Uterus (tissue), 3 donors: ENCODE measurements at regions not wholly inside any gene's neighbourhood (a gene's known extent, or its start where the extent isn't known, plus 50 kb on each side); places are given as distances from the start of the nearest gene placed in this dataset.

Source experiments
- DNase-seq, 2 donors: peaks; one replicate each; pipeline ENCODE4 v3.0.0-alpha.2; 2019 to 2020
- H3K27ac ChIP-seq, 2 donors: fragments of 200-600 bp; sonication (generic); 1 replicate in 1 of 2; 2 replicates in 1 of 2; pipeline ENCODE4 v1.5.1; 2016 to 2018
- H3K27me3 ChIP-seq, 2 donors: fragments of 200-600 bp; sonication (generic); one replicate each; pipeline ENCODE4 v1.5.1; 2018 to 2019; ENCODE audit warnings: control low read depth in 1 of 2
- H3K36me3 ChIP-seq, 2 donors: fragments of 200-600 bp; sonication (generic); one replicate each; pipeline ENCODE4 v1.5.1; 2019; ENCODE audit warnings: control low read depth in 1 of 2
- H3K4me1 ChIP-seq, 2 donors: fragments of 200-600 bp; sonication (generic); one replicate each; pipeline ENCODE4 v1.5.1; 2018 to 2019; ENCODE audit warnings: control low read depth in 1 of 2
- H3K4me3 ChIP-seq, 2 donors: fragments of 200-600 bp; sonication (generic); 1 replicate in 1 of 2; 2 replicates in 1 of 2; pipeline ENCODE4 v1.5.1; 2018 to 2019; ENCODE audit warnings: mild to moderate bottlenecking in 1 of 2
- H3K9me3 ChIP-seq, 2 donors: fragments of 200-600 bp; sonication (generic); one replicate each; pipeline ENCODE4 v1.5.1; 2019; ENCODE audit warnings: control low read depth in 1 of 2
- CTCF ChIP-seq, 4 experiments: fragments of 200-600 bp in 2 of 4; fragments of 450-650 bp in 2 of 4; sonication (generic) in 2 of 4; IDR thresholded peaks; one replicate each; pipeline ENCODE4 v1.5.1; 2016 to 2019; ENCODE audit warnings: antibody characterized with exemption in 4 of 4, mild to moderate bottlenecking in 2 of 4, moderate library complexity in 1 of 4
- POLR2A ChIP-seq, 2 donors: fragments of 450-650 bp; IDR thresholded peaks; one replicate each; pipeline ENCODE4 v1.6.1; 2016; ENCODE audit warnings: antibody characterized with exemption in 2 of 2, mild to moderate bottlenecking in 1 of 2, moderate library complexity in 1 of 2
- intact Hi-C: fragments of 100-400 bp; cut with DNase I; formaldehyde crosslinking; loops from one replicate; pipeline ENCODE4 v1.15.1; 2023; ENCODE audit warnings: low total_unique reads
- donor health status: DM: yes; HTN: yes; CAD: no.

GRCh38 chr3:157618075-157618760 lies 115.0 kb upstream of the VEPH1 start:
- H3K36me3 ChIP-seq, result no peaks in the 10 kb centered on the region
- H3K27me3 ChIP-seq, result no peaks in the 10 kb centered on the region
- TF ChIP-seq CTCF (IDR thresholded peaks at IDR 0.05), result peak; percentile 49 to 66 (median 54)
- no peak for TF ChIP-seq POLR2A (IDR thresholded peaks at IDR 0.05)
- DNase-seq, result no peak
- H3K27ac ChIP-seq, result no peak overlapping the region
- no peaks in the 10 kb centered on the region for H3K4me1 ChIP-seq
- no peak overlapping the region for H3K4me3 ChIP-seq
- intact Hi-C loops, result no loop called here
- no peaks in the 10 kb centered on the region for H3K9me3 ChIP-seq

GRCh38 chr3:157614896-157615295 lies 111.7 kb upstream of the VEPH1 start:
- Histone ChIP-seq H3K4me1 (no peaks in the 10 kb centered on the region), H3K9me3 (no peaks in the 10 kb centered on the region), H3K27ac (no peak overlapping the region), H3K36me3 (no peaks in the 10 kb centered on the region), H3K27me3 (no peaks in the 10 kb centered on the region), H3K4me3 (no peak overlapping the region)
- TF ChIP-seq CTCF (IDR thresholded peaks at IDR 0.05), result no peak
- no peak for DNase-seq
- intact Hi-C loops, result no loop called here

GRCh38 chr3:157611536-157612076 lies 108.4 kb upstream of the VEPH1 start:
- no peaks in the 10 kb centered on the region for H3K9me3 ChIP-seq
- no peaks in the 10 kb centered on the region for H3K27me3 ChIP-seq
- H3K27ac ChIP-seq, result no peak overlapping the region
- no peaks in the 10 kb centered on the region for H3K36me3 ChIP-seq
- no peak for DNase-seq
- TF ChIP-seq CTCF (IDR thresholded peaks at IDR 0.05) (no peak), POLR2A (IDR thresholded peaks at IDR 0.05) (no peak)
- intact Hi-C loops, result no loop called here
- no peak overlapping the region for H3K4me3 ChIP-seq
- H3K4me1 ChIP-seq, result no peaks in the 10 kb centered on the region

GRCh38 chr3:157610876-157611535 lies 107.8 kb upstream of the VEPH1 start:
- Histone ChIP-seq H3K4me1 (no peaks in the 10 kb centered on the region), H3K36me3 (no peaks in the 10 kb centered on the region), H3K27me3 (no peaks in the 10 kb centered on the region), H3K9me3 (no peaks in the 10 kb centered on the region), H3K27ac (no peak overlapping the region), H3K4me3 (no peak overlapping the region)
- no peak for DNase-seq
- TF ChIP-seq CTCF (IDR thresholded peaks at IDR 0.05) (no peak), POLR2A (IDR thresholded peaks at IDR 0.05) (no peak)
- intact Hi-C loops, result no loop called here

- Histone ChIP-seq H3K27ac (no peak overlapping the region), H3K36me3 (no peaks in the 10 kb centered on the region), H3K4me3 (no peak overlapping the region), H3K27me3 (no peaks in the 10 kb centered on the region), H3K4me1 (no peaks in the 10 kb centered on the region), H3K9me3 (no peaks in the 10 kb centered on the region)
- DNase-seq, result no peak
- no peak for TF ChIP-seq CTCF (IDR thresholded peaks at IDR 0.05)
- TF ChIP-seq POLR2A (IDR thresholded peaks at IDR 0.05), result no peak
- intact Hi-C loops, result no loop called here
These were observed 104.7 kb upstream of the VEPH1 start for GRCh38 chr3:157607826-157608405.
